CD4-positive, alpha-beta T cell (primary cell): ENCODE measurements at regions not wholly inside any gene's neighbourhood (a gene's known extent, or its start where the extent isn't known, plus 50 kb on each side); places are given as distances from the start of the nearest gene placed in this dataset.

Experiments
- ATAC-seq: fragments of 200-7000 bp; cut with Tn5 transposase; one replicate; pipeline ENCODE4 v1.10.0; 2022; ENCODE audit warnings: mild to moderate bottlenecking; ENCODE audit not compliant: poor library complexity
- CTCF ChIA-PET: fragments of 350-600 bp; sonication (Branson Sonifier 250); formaldehyde crosslinking; loops from one replicate; lab custom pipeline; 2021; ENCODE audit warnings: antibody characterized with exemption, inconsistent platforms; lab: Charles Lee
- POLR2A ChIA-PET: fragments of 350-600 bp; sonication (Branson Sonifier 250); formaldehyde crosslinking; loops from one replicate; lab custom pipeline; 2021; ENCODE audit warnings: antibody characterized with exemption, inconsistent platforms; lab: Charles Lee
- DNase-seq, 14 experiments: peaks; one replicate each; pipeline ENCODE4 v3.0.0-alpha.2; 2013 to 2020; ENCODE audit warnings: mixed read lengths in 2 of 14
- H3K27ac ChIP-seq, 2 donors: one replicate each; pipeline versions ENCODE4 v1.5.1 to v1.7.0; 2013; ENCODE audit warnings: low read length in 2 of 2, low read depth in 1 of 2, mild to moderate bottlenecking in 1 of 2
- H3K27me3 ChIP-seq, 2 experiments: 1 replicate in 1 of 2; 2 replicates in 1 of 2; pipeline versions ENCODE4 v1.6.1 to v1.7.0; 2013; ENCODE audit warnings: low read length in 2 of 2, control low read depth in 1 of 2, mild to moderate bottlenecking in 1 of 2, moderate library complexity in 1 of 2; ENCODE audit not compliant: insufficient read depth in 2 of 2, control insufficient read depth in 1 of 2
- H3K36me3 ChIP-seq: one replicate; pipeline ENCODE4 v1.6.1; 2013; ENCODE audit warnings: low read length, control low read depth; ENCODE audit not compliant: insufficient read depth
- H3K4me1 ChIP-seq: one replicate; pipeline ENCODE4 v1.6.1; 2013; ENCODE audit warnings: low read length, control low read depth; ENCODE audit not compliant: insufficient read depth
- H3K4me3 ChIP-seq: one replicate; pipeline ENCODE4 v1.5.1; 2013; ENCODE audit warnings: mild to moderate bottlenecking, low read length, moderate library complexity
- H3K9me3 ChIP-seq, 2 experiments: 1 replicate in 1 of 2; 2 replicates in 1 of 2; pipeline versions ENCODE4 v1.6.1 to v1.7.0; 2013; ENCODE audit warnings: low read length in 2 of 2, mild to moderate bottlenecking in 2 of 2, control low read depth in 1 of 2, moderate library complexity in 1 of 2; ENCODE audit not compliant: control insufficient read depth in 1 of 2, insufficient read depth in 1 of 2
- H3K27ac Mint-ChIP-seq: one replicate; pipeline ENCODE4 v1.8.0; 2020; ENCODE audit warnings: mixed read lengths
- H3K27me3 Mint-ChIP-seq: one replicate; pipeline ENCODE4 v1.8.0; 2021; ENCODE audit warnings: mixed read lengths
- H3K36me3 Mint-ChIP-seq: one replicate; pipeline ENCODE4 v1.8.0; 2021; ENCODE audit warnings: low read depth, mixed read lengths
- H3K4me1 Mint-ChIP-seq: one replicate; pipeline ENCODE4 v1.8.0; 2021; ENCODE audit warnings: low read depth, mixed read lengths
- H3K4me3 Mint-ChIP-seq: one replicate; pipeline ENCODE4 v1.8.0; 2020; ENCODE audit warnings: mild to moderate bottlenecking, mixed read lengths
- H3K9me3 Mint-ChIP-seq: one replicate; pipeline ENCODE4 v1.8.0; 2020; ENCODE audit warnings: mixed read lengths
- intact Hi-C, 2 experiments: fragments of 100-400 bp; cut with DNase I in 1 of 2; cut with micrococcal nuclease in 1 of 2; formaldehyde crosslinking; loops; one replicate each; pipeline versions ENCODE4 v1.15.1 to v1.9.0; 2023 to 2025; cut with DNase I, micrococcal nuclease
- TF ChIP-seq, protein P1 (sequence below): fragments of 200-600 bp; IDR thresholded peaks from one replicate; pipeline ENCODE4 v1.8.0; 2022; ENCODE audit warnings: antibody characterized with exemption, mild to moderate bottlenecking

DNA sequence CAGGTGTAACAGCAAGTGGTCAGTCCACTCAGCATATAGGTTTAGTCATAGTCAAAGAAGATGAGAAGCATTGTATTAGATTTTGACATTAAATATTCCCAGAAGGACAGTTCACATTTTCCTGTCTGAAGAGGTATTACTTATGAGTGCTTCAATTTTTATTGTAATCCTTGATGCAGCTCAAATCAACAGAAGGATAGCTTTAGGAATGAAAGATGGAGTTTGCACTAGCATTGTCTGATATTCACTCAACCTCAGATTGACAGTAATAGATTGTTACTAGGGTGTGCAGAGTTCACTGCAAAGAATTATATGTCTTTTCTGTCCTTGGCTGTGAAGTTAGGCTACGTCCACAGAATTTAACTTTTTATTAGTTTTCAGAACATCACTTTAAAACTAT, 764.3 kb upstream of the AADAT start:
- Mint-ChIP-seq H3K27me3 (no peaks in the 10 kb centered on the region), H3K4me1 (no peaks in the 10 kb centered on the region), H3K9me3 (peaks cover 15% of the 10 kb centered on the region), H3K4me3 (no peak overlapping the region), H3K27ac (no peak overlapping the region), H3K36me3 (no peaks in the 10 kb centered on the region)
- Histone ChIP-seq H3K36me3 (no peaks in the 10 kb centered on the region), H3K4me3 (no peak overlapping the region), H3K27ac (no peak overlapping the region), H3K9me3 (peaks cover 0 to 6% of the 10 kb centered on the region in 2 experiments), H3K4me1 (no peaks in the 10 kb centered on the region), H3K27me3 (no peaks in the 10 kb centered on the region)
- CTCF ChIA-PET = no interaction called here
- DNase-seq = no peak
- intact Hi-C loops = no loop called here
- TF ChIP-seq, protein P1, sequence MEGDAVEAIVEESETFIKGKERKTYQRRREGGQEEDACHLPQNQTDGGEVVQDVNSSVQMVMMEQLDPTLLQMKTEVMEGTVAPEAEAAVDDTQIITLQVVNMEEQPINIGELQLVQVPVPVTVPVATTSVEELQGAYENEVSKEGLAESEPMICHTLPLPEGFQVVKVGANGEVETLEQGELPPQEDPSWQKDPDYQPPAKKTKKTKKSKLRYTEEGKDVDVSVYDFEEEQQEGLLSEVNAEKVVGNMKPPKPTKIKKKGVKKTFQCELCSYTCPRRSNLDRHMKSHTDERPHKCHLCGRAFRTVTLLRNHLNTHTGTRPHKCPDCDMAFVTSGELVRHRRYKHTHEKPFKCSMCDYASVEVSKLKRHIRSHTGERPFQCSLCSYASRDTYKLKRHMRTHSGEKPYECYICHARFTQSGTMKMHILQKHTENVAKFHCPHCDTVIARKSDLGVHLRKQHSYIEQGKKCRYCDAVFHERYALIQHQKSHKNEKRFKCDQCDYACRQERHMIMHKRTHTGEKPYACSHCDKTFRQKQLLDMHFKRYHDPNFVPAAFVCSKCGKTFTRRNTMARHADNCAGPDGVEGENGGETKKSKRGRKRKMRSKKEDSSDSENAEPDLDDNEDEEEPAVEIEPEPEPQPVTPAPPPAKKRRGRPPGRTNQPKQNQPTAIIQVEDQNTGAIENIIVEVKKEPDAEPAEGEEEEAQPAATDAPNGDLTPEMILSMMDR = no peak
- POLR2A ChIA-PET = no interaction called here
- ATAC-seq = no peak

GRCh38 chr4:170853422-170854021, 763.8 kb upstream of the AADAT start:
- Mint-ChIP-seq H3K27me3 (no peaks in the 10 kb centered on the region), H3K4me3 (no peak overlapping the region), H3K27ac (no peak overlapping the region), H3K9me3 (peaks cover 12% of the 10 kb centered on the region), H3K4me1 (no peaks in the 10 kb centered on the region), H3K36me3 (no peaks in the 10 kb centered on the region)
- Histone ChIP-seq H3K4me3 (no peak overlapping the region), H3K4me1 (no peaks in the 10 kb centered on the region), H3K36me3 (no peaks in the 10 kb centered on the region), H3K27me3 (no peaks in the 10 kb centered on the region), H3K27ac (no peak overlapping the region), H3K9me3 (peaks cover 0 to 6% of the 10 kb centered on the region in 2 experiments)
- DNase-seq = peak in 1 of 14 experiments; percentile 0
- no peak for ATAC-seq
- POLR2A ChIA-PET = no interaction called here
- intact Hi-C loops = no loop called here
- TF ChIP-seq, protein P1 = no peak
- CTCF ChIA-PET = no interaction called here

GRCh38 chr4:170849969-170850368, 760.2 kb upstream of the AADAT start:
- ATAC-seq (no peak), DNase-seq (no peak)
- Mint-ChIP-seq H3K27me3 (no peaks in the 10 kb centered on the region), H3K36me3 (no peaks in the 10 kb centered on the region), H3K9me3 (peaks cover 7% of the 10 kb centered on the region), H3K4me3 (no peak overlapping the region), H3K27ac (no peak overlapping the region), H3K4me1 (no peaks in the 10 kb centered on the region)
- Histone ChIP-seq H3K4me3 (no peak overlapping the region), H3K27me3 (no peaks in the 10 kb centered on the region), H3K9me3 (peaks cover 0 to 3% of the 10 kb centered on the region in 2 experiments), H3K36me3 (no peaks in the 10 kb centered on the region), H3K4me1 (no peaks in the 10 kb centered on the region), H3K27ac (no peak overlapping the region)
- ChIA-PET CTCF (no interaction called here), POLR2A (no interaction called here)
- TF ChIP-seq, protein P1 = no peak
- intact Hi-C loops = no loop called here
